Left ventricle myocardium inferior (tissue), 1 donor: ENCODE measurements at regions not wholly inside any gene's neighbourhood (a gene's known extent, or its start where the extent isn't known, plus 50 kb on each side); places are given as distances from the start of the nearest gene placed in this dataset.
A peak's percentile ranks its signal among the peaks of the same experiment; 100 is the strongest.
"Not testable (repeated sequence)": the region's sequence is repeated elsewhere in the genome, so short reads cannot be mapped to it uniquely, and the experiment has no call there.

ENCODE experiments used
- DNase-seq: peaks from one replicate; pipeline ENCODE4 v3.0.0-alpha.2; 2020
- H3K27ac ChIP-seq: fragments of 200-600 bp; replicated peaks from 2 replicates; pipeline ENCODE4 v1.8.0; 2021
- H3K27me3 ChIP-seq: fragments of 200-600 bp; 2 replicates; pipeline ENCODE4 v1.8.0; 2021; ENCODE audit warnings: low read depth
- H3K36me3 ChIP-seq: fragments of 200-600 bp; 2 replicates; pipeline ENCODE4 v1.8.0; 2021
- H3K4me1 ChIP-seq: fragments of 200-600 bp; 2 replicates; pipeline ENCODE4 v1.8.0; 2021
- H3K4me3 ChIP-seq: fragments of 200-600 bp; 2 replicates; pipeline ENCODE4 v1.8.0; 2021; ENCODE audit warnings: mild to moderate bottlenecking, moderate library complexity
- H3K9me3 ChIP-seq: fragments of 200-600 bp; replicated peaks from 2 replicates; pipeline ENCODE4 v1.8.0; 2021
- CTCF ChIP-seq: fragments of 200-600 bp; IDR thresholded peaks from 2 replicates; pipeline ENCODE4 v1.8.0; 2021; ENCODE audit warnings: antibody characterized with exemption, mild to moderate bottlenecking, borderline replicate concordance
- intact Hi-C: fragments of 100-400 bp; cut with micrococcal nuclease; formaldehyde crosslinking; loops from one replicate; pipeline ENCODE4 v1.11.0; 2022
- donor health status: DM: no; HTN: yes; CAD: no; lungs with severe emphysema.

DNA sequence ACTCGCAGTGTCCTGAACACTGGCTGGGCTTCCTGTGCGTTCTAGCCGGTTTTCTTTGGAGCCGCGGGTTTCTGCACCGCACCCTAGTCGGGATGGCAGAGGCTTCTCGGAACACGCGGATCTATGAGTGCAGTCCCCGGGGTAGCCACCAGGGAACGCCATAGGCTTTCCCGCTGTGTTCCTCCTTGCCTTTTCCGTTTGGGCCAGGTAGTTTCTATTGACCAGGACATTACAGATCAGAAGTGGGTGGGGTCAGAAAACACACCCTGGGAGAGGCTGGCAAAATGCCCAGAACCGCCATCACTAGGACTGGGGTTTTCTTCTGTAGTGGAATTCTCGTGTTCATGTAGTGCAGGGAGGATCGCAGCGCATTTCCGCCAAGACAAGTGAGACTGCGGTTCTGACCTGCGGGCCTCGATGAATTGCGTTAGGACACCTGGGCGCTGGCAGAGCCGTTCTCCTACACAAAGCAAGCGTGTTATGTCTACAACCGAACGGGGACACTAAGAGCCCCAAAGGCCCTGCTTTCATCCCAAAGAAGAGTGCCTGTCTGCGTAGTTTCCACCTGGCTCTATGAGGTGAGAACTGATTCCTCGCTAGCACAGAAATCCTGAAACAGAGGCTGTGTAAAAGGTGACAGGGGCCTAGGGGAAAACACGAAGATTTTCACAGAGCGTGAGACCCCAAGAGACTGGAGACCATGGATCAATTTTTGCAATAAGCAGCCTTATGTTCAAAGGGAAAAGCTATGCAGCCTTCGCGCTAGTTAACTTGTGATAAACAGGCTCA is 121.5 kb downstream of the PPIAL4G start:
- H3K4me1 ChIP-seq, result peaks cover 14% of the 10 kb centered on the region
- peaks cover 98% of the 10 kb centered on the region for H3K27me3 ChIP-seq
- intact Hi-C loops, DNase-seq, H3K36me3 ChIP-seq, H3K27ac ChIP-seq, H3K9me3 ChIP-seq: not testable (repeated sequence)
- TF ChIP-seq CTCF, result peak; percentile 34
- peak overlapping the region; percentile 38 for H3K4me3 ChIP-seq

DNA sequence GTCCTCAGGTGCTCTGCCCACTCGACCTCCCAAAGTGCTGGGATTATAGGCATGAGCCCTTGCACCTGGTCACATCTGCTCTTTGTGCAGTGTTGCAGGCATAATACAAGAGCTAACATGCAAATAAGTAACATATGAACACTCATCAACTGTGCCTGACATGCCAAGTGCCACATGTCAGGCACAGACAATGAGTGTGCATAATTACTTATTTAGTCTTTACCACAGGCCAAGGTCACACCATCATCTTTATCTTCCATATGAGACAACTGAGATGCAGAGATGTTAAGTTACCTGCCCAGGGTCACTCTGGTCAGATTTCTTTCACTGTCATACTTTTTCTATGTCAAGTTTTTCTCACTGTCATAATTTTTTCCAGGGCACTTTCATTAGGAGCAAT is 126.1 kb downstream of the PPIAL4G start:
- intact Hi-C loops, result no loop called here
- no peak overlapping the region for H3K27ac ChIP-seq
- DNase-seq, result no peak
- no peaks in the 10 kb centered on the region for H3K9me3 ChIP-seq
- no peaks in the 10 kb centered on the region for H3K36me3 ChIP-seq
- no peak overlapping the region for H3K4me3 ChIP-seq
- peaks cover 100% of the 10 kb centered on the region for H3K27me3 ChIP-seq
- peaks cover 10% of the 10 kb centered on the region for H3K4me1 ChIP-seq
- TF ChIP-seq CTCF, result no peak

GRCh38 chr1:148355976-148356375 is 127.1 kb downstream of the PPIAL4G start:
- no peak for TF ChIP-seq CTCF
- H3K27me3 ChIP-seq, result peaks cover 100% of the 10 kb centered on the region
- H3K27ac ChIP-seq, result no peak overlapping the region
- H3K4me1 ChIP-seq, result no peaks in the 10 kb centered on the region
- no peak for DNase-seq
- H3K36me3 ChIP-seq, result no peaks in the 10 kb centered on the region
- intact Hi-C loops, result no loop called here
- H3K9me3 ChIP-seq, result no peaks in the 10 kb centered on the region
- H3K4me3 ChIP-seq, result no peak overlapping the region

GRCh38 chr1:148354913-148355308 is 128.2 kb downstream of the PPIAL4G start:
- no peaks in the 10 kb centered on the region for H3K4me1 ChIP-seq
- intact Hi-C loops, result no loop called here
- H3K9me3 ChIP-seq, result no peaks in the 10 kb centered on the region
- TF ChIP-seq CTCF, result no peak
- H3K36me3 ChIP-seq, result no peaks in the 10 kb centered on the region
- DNase-seq, result no peak
- H3K4me3 ChIP-seq, result no peak overlapping the region
- no peak overlapping the region for H3K27ac ChIP-seq
- H3K27me3 ChIP-seq, result peaks cover 100% of the 10 kb centered on the region

- peak overlapping the region; percentile 39 for H3K4me3 ChIP-seq
- intact Hi-C loops, result no loop called here
- peaks cover 100% of the 10 kb centered on the region for H3K27me3 ChIP-seq
- no peaks in the 10 kb centered on the region for H3K4me1 ChIP-seq
- no peak for DNase-seq
- H3K36me3 ChIP-seq, result no peaks in the 10 kb centered on the region
- H3K9me3 ChIP-seq, result no peaks in the 10 kb centered on the region
- no peak overlapping the region for H3K27ac ChIP-seq
- no peak for TF ChIP-seq CTCF
Observed at GRCh38 chr1:148354284-148354912, 128.7 kb downstream of the PPIAL4G start.
